ENCODE measurements at regions not wholly inside any gene's neighbourhood (a gene's known extent, or its start where the extent isn't known, plus 50 kb on each side); places are given as distances from the start of the nearest gene placed in this dataset.

- no peak overlapping the region for H3K4me3 ChIP-seq (ENCODE audit: low read depth, low read length)
- no peak for TF ChIP-seq CTCF (IDR thresholded peaks at IDR 0.05; ENCODE audit: low read depth, low read length)
- in situ Hi-C loops (cut with HindIII; ENCODE audit: low sequenced_read_pairs), result no loop called here
- no peak for DNase-seq (ENCODE audit: low read depth, low spot score)
Observed at GRCh38 chr13:21228738-21229137, 52.3 kb downstream of the MRPL57 start.

- no peak for DNase-seq (ENCODE audit: low read depth, low spot score)
- no peak for TF ChIP-seq CTCF (IDR thresholded peaks at IDR 0.05; ENCODE audit: low read depth, low read length)
- in situ Hi-C loops (cut with HindIII; ENCODE audit: low sequenced_read_pairs), result no loop called here
- H3K4me3 ChIP-seq (ENCODE audit: low read depth, low read length), result no peak overlapping the region
Observed at GRCh38 chr13:21229241-21230024, 53.0 kb downstream of the MRPL57 start.

GRCh38 chr13:21230516-21230915 is 54.1 kb downstream of the MRPL57 start:
- no peak for DNase-seq (ENCODE audit: low read depth, low spot score)
- in situ Hi-C loops (cut with HindIII; ENCODE audit: low sequenced_read_pairs), result no loop called here
- no peak for TF ChIP-seq CTCF (IDR thresholded peaks at IDR 0.05; ENCODE audit: low read depth, low read length)
- H3K4me3 ChIP-seq (ENCODE audit: low read depth, low read length), result no peak overlapping the region

GRCh38 chr13:21231426-21231940 is 55.0 kb downstream of the MRPL57 start:
- no peak overlapping the region for H3K4me3 ChIP-seq (ENCODE audit: low read depth, low read length)
- in situ Hi-C loops (cut with HindIII; ENCODE audit: low sequenced_read_pairs), result no loop called here
- DNase-seq (ENCODE audit: low read depth, low spot score), result no peak
- TF ChIP-seq CTCF (IDR thresholded peaks at IDR 0.05; ENCODE audit: low read depth, low read length), result no peak

GRCh38 chr13:21232196-21232595 is 55.7 kb downstream of the MRPL57 start:
- TF ChIP-seq CTCF (IDR thresholded peaks at IDR 0.05; ENCODE audit: low read depth, low read length), result no peak
- no peak overlapping the region for H3K4me3 ChIP-seq (ENCODE audit: low read depth, low read length)
- DNase-seq (ENCODE audit: low read depth, low spot score), result no peak
- in situ Hi-C loops (cut with HindIII; ENCODE audit: low sequenced_read_pairs), result no loop called here

GRCh38 chr13:21232599-21232998 is 56.1 kb downstream of the MRPL57 start:
- no peak for DNase-seq (ENCODE audit: low read depth, low spot score)
- H3K4me3 ChIP-seq (ENCODE audit: low read depth, low read length), result no peak overlapping the region
- in situ Hi-C loops (cut with HindIII; ENCODE audit: low sequenced_read_pairs), result no loop called here
- no peak for TF ChIP-seq CTCF (IDR thresholded peaks at IDR 0.05; ENCODE audit: low read depth, low read length)

Measured in astrocyte of the spinal cord (primary cell).